Right hindlimb (tissue), 1 donor: ENCODE measurements at regions not wholly inside any gene's neighbourhood (a gene's known extent, or its start where the extent isn't known, plus 50 kb on each side); places are given as distances from the start of the nearest gene placed in this dataset.

Experiments used
- DNase-seq: peaks from one replicate; pipeline ENCODE4 v3.0.0-alpha.2; 2018

DNA sequence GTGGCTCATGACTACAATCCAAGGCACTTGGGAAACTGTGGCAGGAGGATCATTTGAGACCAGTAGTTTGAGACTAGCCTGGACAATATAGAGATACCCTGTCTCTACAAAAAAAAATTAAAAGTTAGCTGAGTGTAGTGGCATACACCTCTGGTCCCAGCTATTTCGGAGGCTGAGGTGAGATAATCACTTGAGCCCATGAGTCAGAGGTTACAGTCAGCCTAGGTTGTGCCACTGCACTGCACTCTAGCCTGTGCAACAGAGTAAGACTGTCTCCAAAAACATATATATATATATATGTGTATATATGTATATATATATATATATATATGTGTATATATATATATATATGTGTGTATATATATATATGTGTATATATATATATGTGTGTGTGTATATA lies 890.8 kb downstream of the NLGN4Y start:
- no peak for DNase-seq

DNA sequence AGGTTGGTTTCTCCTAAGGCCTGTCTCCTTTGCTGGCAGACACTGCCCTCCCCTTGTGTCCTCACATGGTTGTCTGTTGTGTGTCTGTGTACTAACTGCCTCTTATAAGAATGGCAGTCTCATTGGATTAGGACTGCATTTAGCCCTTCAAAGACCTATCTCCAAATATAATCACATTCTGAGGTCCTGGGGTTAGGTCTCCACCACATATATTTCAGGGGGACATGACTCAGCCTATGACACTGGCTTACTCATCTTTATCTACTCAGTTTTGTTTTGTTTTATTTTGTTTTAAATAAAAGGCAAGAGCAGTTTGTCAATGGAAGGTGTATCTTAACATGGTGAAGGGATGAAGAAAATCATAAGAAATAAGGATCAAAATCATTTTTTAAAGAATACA lies 894.3 kb downstream of the NLGN4Y start:
- DNase-seq: no peak

DNA sequence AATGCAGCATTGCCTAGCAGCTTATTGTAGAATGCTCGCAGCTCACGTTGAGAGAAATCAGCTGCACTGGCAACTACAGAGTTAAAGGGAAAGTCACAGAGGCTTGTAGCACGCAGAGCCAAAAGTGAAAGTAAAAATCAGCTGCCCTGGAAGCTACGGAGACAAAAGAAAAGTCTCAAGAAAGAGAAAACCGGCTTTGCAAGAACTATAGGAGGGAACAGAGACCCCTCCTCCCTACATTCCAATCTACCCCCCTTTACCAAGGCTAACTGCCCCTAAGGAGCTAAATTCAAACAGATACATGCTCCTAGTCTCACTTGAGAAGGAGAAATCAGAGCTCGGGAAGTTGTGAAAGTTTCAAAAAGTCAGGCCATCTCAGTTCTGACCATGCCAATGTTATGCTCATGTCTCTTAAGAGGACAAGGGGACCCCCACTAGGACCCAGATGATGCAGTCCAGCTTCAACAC lies 900.4 kb downstream of the NLGN4Y start:
- DNase-seq: peak; percentile 45

DNA sequence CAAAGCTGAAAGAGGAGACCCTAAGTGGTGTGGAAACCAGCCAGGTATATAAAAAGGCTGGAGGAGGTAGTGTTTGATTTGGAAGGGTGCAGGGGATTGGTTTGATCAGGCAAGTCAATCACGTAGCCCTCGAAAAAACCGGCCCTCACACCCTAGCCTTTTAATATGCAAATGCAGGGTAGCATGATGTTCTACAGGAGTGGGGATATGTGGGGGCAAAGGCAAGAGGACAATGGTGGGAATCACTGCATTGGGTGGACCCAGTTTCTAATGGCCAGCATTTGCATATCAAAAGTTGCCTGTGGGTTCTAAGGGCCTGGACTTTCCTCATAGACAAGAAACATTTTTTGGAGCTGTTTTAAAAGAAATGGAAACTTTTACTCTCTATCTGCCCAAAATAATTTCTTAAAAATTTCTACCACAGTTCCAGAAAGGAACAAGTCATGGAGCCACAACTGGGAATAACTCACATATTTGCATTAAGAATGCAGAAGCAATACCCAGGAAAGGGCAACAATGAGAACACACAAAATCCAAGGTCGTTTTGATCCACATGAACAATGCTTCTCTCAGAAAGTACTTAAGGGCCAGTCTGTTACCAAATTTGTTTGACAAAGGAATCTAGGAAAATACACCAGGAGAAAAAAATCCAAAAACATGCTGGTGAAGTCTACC lies 915.8 kb downstream of the NLGN4Y start:
- DNase-seq: no peak

DNA sequence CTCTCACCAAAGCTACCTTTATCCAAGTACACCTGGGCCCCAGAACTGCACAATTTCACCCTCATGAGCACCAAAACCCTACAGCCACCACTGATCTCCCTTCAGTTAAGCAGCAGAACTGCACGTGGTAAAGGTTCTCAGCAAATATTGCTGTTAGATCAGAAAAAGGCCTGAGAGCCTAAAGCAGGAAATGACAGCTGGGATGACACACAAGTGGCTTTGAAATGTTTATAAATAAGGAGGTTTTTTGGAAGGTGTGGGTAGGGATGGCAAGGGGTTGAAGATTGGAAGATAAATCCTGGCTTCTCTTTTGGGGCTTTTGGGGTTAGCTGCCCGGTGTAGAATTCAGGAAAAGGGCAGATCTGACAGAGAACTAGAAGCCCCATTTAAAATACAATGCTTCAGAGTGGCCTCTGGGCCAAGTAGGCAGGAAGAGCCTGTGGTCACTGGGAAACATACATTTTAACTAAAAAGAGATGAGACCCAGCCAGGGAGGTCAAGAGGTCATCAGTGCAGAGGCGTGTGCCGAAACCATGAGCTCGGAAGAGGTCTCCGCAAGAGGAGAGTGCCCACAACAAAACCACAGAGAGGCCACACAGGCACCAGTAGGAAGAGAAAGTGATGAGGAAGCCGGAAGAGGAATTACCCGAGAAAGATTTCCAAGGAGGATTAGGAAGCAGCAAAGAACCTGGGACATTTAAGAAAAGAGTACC lies 916.5 kb downstream of the NLGN4Y start:
- no peak for DNase-seq

DNA sequence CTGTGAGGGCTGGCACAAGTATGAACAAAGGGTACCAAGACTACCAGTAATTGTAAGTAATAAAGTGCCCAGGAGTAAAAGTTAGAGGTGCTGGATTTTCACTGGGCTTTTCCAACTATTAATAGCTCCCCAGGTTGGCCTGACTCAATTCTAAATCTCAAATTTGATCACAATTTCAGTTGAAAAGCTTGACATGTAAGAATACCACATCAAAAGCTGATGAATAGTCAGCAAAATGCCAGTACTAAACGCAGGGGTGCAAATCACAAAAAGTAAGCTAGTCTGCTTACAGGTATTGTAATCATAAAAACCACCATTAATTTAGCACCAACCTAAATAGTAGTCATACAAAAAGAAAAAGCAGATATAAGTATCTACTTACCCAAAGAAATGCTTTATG lies 917.5 kb downstream of the NLGN4Y start:
- DNase-seq: no peak

DNA sequence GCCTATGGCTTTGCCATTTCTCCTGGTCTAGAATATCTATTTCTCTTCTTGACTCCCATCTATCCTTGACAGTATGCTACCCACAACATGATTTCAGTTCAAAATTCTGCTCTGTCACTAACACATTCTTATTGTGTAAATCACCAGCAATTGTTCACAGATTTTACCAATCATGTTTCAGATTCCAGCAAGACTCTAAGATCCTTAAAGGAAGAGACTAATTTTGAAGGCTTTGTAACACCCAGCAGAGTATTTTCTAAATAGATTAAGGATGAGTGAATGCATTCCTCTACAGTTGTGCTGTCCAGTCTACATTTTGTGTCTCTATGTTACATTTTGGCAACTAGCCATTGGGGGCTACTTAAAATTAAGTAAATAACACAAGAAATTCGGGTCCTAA lies 921.5 kb downstream of the NLGN4Y start:
- DNase-seq: no peak

DNA sequence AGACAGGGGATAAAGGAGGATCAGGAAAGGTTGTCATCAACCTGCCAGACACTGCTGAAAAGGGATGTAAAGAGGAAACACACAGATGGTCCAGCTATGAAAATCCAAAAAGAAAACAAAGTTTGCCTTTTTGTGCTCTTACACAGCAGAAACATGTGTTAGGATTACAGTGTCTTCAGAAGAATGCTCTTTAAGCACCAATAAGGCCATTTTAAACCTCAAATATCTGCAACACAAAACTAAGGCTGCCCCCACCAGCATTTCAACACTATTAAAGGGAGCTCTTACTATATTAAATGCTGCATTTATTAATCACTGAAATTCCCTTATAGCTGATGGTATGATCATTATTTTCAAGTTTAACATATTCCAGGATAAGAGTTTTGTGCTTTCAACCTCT lies 922.5 kb downstream of the NLGN4Y start:
- no peak for DNase-seq

DNA sequence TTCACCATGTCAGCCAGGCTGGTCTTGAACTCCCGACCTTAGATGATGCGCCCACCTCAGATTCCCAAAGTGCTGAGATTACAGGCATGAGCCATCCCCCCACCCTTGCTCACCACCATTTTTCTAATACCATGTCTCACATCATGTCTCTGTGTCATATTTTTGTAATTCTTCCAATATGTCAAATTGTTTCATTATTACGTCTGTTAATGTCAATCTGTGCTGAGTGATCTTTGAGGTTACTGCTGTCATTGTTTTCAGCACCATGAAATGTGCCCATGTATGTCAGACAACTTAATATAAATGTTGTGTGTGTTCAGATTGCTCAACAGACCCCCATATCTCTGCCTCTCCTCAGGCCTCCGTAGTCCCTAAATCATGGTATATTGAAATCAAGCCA lies 923.6 kb downstream of the NLGN4Y start:
- no peak for DNase-seq

DNA sequence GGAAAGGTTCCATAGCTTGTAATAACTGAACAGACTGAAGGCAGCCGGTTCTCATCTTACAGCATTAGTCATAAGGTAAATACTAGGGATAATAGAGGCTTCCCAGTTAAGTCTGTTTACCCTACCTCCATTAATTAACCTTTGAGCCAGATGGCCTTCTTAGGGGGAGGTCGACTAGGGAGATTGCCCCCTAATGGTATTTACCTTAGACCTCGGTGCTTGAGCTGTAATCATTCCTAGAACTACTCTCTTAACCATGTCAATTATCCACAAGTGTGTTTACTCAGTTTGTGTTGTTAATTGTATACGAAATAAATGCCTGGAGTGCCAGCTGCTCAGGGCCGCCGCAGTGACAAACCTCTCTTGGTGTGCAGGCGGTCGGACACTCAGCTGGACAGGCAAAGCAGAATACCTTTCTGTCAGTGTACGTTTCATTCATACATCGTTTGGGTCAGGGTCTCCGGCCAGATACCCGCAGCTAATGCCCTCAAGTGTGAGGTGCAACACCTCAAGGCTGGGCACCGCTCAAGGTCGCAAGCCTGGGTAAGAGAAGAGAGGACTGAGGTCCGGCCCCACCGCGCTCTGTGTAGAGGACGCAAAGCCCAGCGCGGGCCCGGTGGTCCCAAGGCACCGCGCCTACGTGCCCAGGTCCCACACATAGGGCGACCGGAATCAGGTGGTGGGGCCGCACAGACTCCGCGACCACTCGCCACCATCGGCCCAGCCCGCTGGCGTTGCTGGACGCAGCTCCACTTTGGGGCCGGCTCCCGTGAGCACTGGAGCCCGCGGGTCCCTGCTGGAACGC lies 931.0 kb downstream of the NLGN4Y start:
- DNase-seq: peak; percentile 16

DNA sequence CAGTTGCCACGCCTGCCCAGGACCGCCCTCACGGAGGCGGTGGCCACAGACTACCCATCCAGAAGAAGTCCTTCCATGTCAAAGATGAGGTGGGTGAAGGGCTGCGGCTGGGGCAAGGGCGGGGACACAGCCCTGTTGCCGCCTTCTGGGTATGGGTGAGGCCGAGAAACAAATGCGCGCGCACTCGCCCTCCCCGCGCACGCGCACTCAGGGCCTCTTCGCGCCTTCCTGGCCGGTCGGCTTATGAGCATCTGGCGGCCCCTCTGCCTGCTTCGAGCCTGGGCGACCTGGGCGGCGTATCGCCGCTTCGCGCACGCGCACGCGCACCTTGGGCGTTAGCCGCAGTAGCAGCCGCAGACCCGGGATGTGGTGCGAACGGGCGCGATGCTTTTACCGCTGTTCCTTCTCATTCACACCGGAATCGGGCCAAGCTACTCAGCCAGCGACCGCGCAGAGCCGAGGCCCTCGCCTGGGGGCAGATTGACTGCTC lies 931.7 kb downstream of the NLGN4Y start:
- peak; percentile 86 for DNase-seq

DNA sequence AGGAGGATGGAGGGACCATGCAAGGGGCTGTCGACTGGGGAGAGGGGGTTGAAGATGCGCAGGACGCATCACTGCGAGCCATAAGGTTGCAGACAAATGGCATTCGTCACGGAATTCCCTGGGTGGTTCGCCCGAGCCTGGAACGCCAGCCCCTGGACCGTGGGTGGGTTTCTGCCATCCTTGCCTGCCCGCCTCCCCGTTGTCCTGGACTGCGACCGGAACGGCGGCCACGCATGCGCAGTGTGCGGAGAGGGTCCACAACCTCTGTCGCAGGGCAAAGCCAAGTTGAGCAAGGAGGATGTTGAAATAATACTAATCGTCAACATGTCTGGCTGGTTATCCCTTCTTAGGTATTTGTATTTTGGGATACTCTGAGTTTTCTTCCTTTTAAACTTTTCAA lies 932.2 kb downstream of the NLGN4Y start:
- no peak for DNase-seq

DNA sequence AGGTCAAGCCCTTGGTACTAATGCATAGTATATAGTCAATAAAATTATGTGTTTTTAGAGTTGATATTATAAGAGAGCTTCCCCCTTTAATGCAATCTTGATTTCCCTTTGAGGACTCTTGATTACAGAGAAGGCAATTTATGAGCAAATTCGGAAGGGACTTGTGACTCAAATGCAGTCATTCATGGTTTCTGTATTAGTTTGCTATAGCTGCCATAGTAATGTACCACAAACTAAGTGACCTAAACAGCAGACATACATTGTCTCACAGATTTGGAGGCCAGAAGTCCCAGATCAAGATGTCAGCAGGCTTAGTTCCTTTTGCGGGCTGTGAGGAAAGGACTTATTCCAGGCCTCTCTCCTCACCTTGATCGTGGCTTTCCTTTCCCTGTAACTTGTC lies 933.4 kb downstream of the NLGN4Y start:
- no peak for DNase-seq

DNA sequence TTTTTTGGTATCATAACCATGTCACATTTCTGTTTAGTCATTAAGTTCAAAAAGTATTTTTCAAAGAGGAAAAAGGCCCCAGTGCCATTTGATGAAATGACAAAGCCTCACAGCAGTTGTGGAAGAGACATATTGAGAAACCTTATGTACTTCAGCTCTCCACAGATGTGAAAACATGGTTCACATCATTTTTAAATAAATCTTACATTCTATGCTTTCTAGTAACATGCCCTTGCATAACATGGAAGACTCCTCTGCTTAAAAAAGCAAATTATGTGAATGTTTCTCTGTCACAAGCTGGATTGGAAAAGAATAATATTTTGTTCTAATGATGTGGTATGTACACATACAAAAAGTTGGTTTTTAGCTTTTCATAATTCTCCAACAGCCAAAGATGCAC lies 934.1 kb downstream of the NLGN4Y start:
- no peak for DNase-seq

DNA sequence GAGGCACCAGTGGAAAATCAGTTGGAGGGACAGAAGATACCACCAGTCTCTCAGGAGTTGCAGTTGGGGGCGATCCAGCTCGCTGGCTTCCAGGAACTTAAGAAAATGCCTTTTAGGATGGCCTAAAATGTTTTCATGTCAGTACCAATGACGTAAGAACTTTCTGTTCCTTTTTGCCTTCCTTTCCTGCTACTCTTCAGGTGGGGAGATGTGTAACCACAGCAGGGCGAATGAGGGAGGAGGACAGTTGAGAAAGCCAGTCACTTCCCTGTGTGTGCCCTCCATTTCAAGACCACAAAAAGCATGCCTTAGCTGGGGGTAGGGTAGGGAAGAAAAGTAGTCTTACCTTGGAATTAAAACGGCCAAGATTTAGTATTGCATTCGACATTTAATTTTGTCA lies 941.6 kb downstream of the NLGN4Y start:
- no peak for DNase-seq

DNA sequence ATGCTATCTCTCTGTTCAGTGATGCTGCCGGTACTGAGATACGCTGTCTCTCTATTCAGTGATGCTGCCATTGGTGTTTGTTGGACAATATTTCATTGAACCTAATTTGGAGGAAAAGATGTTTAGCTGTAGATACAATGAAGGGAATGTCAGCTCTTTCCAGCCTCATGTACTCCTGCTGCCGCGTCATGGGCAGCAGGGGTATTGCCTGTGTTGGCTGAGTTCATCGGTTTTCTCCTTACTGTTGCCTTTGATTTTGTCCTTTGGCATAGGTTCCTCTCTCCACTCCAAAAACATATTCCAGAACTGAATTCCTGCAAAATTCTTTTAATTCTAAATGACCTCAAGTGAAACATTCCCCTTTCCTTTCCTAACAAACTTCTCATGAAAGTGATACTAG lies 942.6 kb downstream of the NLGN4Y start:
- DNase-seq: no peak

DNA sequence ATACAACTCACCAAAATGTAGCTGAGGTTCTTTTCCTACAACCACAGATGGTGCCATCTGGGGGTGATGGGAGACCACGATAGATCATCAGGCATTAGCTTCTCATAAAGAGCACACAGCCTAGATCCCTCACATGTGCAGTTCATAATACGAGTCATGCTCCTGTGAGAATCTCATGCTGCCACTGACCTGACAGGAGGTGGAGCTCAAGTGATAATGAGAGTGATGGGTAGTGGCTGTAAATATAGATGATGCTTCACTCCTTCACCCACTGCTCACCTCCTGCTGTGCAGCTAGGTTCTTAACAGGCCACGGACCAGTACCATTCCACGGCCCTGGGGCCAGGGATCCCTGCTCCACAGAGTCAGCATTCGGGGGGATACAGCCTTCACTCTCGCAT lies 943.8 kb downstream of the NLGN4Y start:
- DNase-seq: no peak

DNA sequence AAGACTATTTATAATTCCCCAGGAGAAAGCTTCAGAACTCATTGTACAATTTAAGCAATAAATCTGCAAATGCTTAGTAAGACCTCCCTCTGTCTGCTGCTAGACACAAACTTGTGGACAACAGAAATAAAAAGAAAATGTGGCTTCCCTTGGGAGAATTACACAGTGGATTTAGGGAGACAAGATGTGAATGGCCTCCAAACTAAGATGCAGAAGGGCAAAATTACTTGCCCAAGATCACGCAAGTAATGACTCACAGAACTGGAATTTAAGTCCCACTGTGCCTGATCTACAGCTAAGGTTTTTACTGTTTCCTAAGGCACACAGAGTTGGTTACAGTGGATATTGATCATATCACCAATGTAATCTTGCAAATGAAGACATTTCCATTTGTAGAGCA lies 947.0 kb downstream of the NLGN4Y start:
- no peak for DNase-seq

DNA sequence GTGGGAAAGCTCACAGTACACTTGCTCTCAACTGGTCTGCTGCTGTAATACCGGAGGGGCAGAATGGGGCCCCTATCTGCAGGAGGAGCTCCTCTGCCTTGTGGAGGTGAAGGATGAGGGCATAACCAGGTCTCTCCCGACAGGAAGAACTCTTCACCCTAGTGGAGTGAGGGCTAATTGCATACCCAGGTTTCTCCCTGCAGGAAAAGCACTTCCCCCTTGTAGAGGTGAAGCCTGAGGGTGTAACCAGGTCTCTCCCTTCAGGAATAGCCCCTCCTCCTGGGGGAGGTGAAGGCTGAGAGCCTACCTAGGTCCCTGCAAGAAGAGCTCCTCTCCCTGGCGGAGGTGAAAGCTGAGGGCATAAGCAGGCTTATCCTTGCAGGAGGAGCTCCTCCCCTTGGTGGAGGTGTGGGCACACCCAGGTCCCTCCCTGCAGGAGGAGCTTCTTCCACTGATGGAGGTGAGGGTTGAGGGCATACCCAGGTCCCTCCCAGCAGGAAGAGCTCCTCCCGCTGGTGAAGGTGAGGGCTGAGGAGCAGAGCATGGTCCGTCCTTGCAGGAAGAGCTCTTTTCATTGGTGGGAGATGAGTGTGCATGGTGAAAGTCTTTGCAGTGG lies 954.1 kb downstream of the NLGN4Y start:
- DNase-seq: no peak

DNA sequence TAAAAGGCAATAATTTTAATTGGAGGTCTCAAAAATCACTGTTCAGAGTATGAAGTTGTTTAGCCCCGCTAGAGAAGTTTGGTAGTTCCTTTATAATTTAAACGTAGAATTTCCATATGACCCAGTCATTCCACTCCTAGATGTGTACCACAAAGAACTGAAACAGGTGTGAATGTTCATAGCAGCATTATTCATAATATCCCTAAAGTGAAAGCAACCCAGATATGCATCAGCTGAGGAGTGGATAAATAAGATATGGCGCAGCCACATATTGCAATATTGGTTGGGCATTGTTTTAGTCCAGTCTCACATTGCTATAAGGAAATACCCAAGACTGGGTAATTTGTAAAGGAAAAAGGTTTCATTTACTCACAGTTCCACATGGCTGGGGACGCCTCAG lies 976.2 kb downstream of the NLGN4Y start:
- no peak for DNase-seq

DNA sequence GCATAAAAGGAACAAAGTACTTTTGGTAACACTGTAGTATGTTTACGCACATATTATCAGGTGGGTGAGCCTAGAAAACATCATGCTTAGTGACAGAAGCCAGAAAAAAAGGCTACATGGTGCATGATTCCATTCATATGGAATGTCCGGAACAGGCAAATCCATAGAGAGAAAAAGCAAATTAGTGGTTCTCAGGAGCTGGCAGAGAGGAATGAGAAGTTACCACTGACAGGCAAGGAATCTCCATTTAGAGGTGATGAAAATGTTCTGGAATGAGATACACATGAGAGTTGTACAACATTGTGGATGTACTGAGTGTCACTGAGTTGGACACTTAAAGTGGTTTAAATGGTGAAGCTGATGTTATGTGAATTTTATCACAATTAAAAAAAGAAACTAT lies 976.9 kb downstream of the NLGN4Y start:
- no peak for DNase-seq

DNA sequence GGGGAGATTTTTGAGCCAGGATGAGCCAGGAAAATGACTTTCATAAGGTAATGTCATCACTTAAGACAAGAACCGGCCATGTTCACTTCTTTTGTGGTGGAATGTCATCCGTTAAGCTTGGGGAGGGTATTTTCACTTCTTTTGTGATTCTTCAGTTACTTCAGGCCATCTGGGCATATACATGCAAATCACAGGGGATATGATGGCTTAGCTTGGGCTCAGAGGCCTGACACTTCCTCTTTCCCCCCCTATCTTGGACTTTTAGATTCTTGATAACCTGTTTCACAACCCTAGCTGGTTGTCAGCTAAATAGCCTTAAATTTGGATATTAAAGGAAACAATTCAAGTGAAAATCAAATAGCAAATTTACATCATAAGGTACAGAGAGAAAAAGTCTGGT lies 986.0 kb downstream of the NLGN4Y start:
- no peak for DNase-seq

DNA sequence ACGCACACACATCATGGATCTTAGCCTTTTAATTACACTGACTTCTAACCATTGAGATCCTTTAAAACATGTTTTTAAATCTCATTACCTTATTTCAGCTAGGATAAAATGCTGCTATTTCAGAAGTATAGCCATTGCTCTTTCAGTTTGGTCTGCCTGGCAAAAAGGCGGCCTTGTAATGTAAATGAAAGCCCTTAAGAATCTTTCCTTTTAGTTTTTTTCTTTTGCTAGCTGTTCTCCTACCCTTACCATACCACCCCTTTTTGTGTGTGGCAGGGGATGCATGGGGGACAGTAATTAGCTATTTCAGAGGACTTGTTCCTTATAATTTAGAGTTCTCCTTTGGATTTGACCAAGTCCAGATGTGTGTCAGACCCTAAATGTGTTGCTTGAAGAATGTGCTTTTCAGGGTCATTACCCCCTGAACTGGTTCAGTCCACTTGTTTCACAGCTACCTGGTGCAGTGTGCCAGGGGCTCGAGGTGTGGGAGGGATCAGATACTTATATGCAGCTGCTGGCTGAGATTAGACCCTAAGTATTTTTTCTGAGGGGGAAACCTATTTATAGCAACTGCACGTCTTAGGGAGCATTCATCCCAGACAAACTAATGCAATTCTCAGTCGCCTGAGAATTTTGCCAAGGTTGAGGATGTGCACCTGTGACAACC lies 986.8 kb downstream of the NLGN4Y start:
- no peak for DNase-seq
